DMS153 (cell line): ENCODE measurements at regions not wholly inside any gene's neighbourhood (a gene's known extent, or its start where the extent isn't known, plus 50 kb on each side); places are given as distances from the start of the nearest gene placed in this dataset.
"Not testable (repeated sequence)": the region's sequence is repeated elsewhere in the genome, so short reads cannot be mapped to it uniquely, and the experiment has no call there.

ENCODE experiments used
- DNase-seq: peaks from one replicate; lab custom pipeline; 2025; lab: John Stamatoyannopoulos, UW

DNA sequence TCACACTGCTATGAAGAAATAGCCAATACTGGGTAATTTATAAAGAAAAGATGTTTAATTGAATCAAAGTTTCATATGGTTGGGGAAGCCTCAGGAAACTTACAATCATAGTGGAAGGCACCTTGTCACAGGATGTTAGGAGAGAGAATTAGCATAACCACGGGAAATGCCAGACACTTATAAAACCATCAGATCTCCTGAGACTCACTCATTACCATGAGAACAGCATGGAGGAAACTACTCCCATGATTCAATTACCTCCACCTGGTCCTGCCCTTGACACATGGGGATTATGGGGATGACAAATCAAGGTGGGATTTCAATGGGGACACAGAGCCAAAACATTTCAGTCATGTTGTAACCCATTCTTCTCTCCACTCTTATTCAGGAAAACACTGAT is 472.9 kb upstream of the FSIP2 start:
- DNase-seq: no peak

DNA sequence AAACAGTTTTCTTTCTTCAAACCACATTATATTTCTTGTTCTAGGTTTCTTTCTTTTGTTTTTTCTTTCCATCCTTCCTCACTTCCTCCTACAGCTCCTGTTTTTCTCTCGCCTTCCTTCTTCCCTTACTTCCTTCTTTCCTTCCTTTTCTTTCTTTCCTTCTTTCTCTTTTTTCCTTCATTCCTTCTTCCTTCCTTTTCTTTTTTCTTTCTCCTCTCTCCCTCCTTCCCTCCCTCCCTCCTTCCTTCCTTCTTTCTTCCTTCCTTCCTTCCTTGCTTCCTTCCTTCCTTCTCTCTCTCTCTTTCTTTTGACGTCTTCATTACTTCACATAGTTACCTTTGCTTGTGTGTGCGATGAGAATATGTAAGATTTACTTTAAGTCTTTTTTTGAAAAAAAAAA is 470.0 kb upstream of the FSIP2 start:
- DNase-seq: no peak

DNA sequence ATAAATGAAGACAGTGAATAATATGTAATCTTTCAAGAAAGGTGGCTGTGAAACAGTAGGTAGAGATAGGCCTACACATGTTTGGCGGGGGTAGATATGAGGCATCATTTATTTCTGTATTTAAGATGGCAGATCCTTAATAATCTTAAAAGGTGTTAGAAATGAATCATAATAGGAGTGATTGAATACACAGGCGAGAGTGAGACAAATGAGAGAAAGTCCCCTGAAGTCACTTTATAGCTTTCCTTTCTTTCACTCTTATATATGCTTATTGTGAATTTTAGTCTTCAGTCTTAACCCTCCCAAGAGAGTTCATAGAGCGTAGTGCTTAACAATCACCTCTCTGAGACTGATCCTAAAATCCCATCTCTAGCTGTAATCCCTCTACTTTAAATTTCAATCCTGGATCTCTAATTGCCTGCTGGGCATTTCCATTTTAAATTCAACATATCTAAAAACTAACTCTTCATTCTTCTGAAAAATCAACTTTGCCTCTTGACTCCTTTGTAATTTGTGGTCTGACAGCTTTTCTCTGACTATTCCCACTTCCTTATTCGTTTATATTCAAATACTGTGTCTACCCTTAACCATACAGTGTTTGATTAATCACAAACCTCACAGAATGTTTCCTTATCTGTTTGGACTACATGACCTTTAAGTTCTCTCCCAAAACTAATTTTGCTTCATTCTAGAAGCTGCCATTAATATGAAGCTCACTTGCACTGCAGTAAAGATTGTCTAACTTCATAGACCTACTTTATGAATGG is 463.7 kb upstream of the FSIP2 start:
- no peak for DNase-seq

- DNase-seq: not testable (repeated sequence)
Measured at GRCh38 chr2:185275979-185276378, 462.6 kb upstream of the FSIP2 start.

- no peak for DNase-seq
Measured at GRCh38 chr2:185278761-185279160, 459.8 kb upstream of the FSIP2 start.

- no peak for DNase-seq
Measured at GRCh38 chr2:185279999-185280398, 458.6 kb upstream of the FSIP2 start.

DNA sequence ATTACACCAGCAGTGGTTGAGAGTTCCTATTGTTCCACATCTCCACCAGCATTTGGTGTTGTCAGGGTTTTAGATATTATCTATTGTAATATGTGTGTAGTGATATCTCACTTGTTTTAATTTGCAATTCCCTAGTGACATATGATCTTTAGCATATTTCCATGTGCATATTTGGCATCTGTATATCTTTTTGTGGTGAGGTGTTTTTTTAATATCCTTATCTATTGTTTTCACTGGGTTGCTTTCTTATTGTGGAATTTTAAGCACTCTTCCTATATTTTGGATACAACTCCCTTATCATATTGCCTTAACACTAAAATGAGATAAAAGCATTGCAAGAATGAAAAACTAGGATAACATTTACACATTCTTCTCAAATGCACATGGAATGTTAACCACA is 453.9 kb upstream of the FSIP2 start:
- DNase-seq: no peak

- DNase-seq: peak; percentile 81
Measured at GRCh38 chr2:185290012-185290411, 448.6 kb upstream of the FSIP2 start.

DNA sequence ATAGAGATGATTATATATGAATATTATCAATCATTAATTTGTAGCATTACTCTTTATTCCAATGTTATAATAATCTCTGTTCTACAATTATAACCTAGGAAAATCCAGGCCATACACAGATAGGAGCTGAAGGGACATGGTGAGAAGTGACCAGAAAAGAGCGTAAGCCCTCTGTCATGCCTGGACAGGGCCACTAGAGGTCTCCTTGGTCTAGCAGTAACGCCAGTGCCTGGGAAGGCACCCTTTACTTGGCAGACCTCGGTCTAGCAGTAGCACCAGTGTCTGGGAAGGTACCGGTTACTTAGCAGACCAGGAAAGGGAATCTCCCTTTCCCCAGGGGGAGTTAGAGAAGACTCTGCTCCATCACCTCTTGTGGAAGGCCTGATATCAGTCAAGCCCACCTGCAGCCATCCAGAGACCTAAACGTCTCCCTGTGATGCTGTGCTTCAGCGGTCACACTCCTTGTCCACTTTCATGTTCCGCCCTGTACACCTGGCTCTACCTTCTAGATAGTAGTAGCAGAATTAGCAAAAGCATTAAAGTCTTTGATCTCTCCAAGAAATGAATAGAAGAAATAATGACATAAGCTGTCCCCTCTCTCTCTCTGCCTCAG is 447.5 kb upstream of the FSIP2 start:
- no peak for DNase-seq

- no peak for DNase-seq
Measured at GRCh38 chr2:185299867-185300266, 438.7 kb upstream of the FSIP2 start.

- no peak for DNase-seq
Measured at GRCh38 chr2:185306119-185306518, 432.5 kb upstream of the FSIP2 start.

DNA sequence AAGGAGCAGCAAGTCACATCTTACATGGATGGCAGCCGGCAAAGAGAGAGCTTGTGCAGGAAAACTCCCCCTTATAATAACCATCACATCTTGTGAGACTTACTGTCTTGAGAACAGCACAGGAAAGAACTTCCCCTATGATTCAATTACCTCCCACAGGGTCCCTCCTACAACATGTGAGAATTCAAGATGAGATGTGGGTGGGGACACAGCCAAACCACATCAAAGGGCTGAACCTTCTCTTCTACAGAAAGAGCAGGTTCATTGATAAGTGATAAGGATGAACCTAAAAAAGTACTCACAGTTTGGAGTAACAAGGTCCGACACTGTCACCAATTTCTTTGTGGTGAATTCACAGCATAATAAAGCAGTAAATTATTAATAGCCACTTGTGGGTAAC is 422.2 kb upstream of the FSIP2 start:
- no peak for DNase-seq

DNA sequence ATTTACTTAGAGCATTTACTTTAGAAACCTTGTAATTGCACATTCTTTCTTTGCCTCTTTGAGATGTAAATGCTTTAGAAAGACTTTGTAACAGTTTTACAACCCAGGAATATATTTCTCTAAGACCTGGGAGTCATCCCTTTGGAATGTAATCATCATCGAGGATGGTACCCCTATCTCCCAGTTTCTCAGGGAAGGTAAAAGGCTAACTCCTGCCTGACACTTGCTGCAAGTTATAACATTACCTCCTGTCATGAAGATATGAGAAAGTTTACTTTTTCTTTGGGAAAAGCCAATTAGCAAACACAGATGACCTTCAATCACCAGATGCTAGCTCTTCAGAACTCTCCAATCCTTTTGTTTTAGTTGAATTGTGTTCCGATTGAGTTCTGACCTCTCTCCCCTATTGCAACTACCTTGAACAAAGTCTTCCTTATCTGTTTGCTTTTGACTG is 420.3 kb upstream of the FSIP2 start:
- no peak for DNase-seq

DNA sequence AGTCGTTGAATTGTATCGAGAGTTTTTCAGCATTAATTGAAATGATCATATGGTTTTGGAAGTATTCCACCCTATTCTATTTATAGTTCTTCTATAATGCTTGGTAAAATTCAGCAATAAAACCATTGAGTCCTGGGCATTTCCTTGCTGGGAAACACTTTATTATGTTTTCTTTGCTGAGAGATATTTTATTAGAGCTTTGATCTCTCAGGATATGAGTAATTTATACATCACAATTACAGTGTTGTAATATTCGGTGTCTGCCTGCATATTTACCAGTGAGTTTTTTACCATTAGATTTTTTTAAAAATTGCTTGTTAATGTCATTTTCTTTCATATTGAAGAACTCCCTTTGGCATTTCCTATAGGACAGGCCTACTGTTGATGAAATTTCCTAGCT is 402.7 kb upstream of the FSIP2 start:
- no peak for DNase-seq

DNA sequence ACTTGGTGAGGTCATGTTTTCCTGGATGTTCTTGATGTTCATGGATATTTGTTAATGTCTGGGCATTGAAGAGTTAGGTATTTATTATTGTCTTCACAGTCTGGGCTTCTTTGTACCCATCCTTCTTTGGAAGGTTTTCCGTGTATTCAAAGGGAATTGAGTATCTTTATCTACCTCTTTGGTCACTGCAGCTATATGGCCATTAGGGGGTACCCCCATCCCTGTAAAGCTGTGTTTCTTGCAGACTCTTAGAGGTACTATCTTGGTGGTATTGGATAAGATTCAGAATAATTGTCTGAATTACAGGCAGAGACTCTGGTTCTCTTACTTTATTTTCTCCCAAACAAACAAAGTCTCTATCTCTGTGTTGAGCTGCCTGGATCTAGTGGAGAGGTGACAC is 401.6 kb upstream of the FSIP2 start:
- DNase-seq: no peak

GRCh38 chr2:185338104-185338503 is 400.5 kb upstream of the FSIP2 start:
- no peak for DNase-seq

GRCh38 chr2:185347445-185347844 is 391.2 kb upstream of the FSIP2 start:
- DNase-seq: no peak

GRCh38 chr2:185360776-185361175 is 377.8 kb upstream of the FSIP2 start:
- no peak for DNase-seq

- DNase-seq: no peak
Measured at GRCh38 chr2:185372188-185372587, 366.4 kb upstream of the FSIP2 start.

DNA sequence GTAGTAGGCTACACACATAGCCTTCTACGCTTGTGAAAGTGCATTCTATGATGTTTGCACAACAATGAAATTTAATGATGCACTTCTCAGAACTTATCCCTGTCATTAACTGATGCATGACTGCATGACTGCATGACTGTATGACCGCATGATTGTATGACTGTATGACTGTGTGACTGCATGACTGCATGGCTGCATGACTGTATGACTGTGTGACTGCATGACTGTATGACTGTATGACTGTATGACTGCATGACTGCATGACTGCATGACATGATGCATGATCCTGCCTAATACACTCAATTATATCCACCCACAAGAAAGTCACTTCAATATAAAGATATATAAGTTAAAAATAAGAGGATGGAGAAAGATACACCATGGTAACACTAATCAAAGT is 365.4 kb upstream of the FSIP2 start:
- DNase-seq: no peak

DNA sequence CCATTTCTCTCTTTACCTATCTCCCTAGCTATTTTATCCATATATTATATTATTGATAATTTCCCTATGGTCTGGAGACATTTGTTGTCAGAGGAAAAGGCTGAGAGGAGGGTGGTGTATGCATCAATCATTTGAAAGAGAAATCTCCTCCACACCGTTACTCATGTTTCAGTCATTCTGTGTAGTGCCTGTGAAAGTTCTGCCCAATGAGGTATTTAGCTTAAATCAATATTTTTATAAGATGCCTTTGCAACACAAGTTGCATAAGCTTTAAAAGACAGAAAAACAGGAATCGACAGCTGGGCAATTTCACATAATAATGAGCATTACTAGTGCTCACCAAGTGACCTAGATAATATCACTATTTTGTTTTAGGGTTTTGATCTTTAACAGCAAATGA is 363.7 kb upstream of the FSIP2 start:
- no peak for DNase-seq

GRCh38 chr2:185375731-185376130 is 362.9 kb upstream of the FSIP2 start:
- no peak for DNase-seq

DNA sequence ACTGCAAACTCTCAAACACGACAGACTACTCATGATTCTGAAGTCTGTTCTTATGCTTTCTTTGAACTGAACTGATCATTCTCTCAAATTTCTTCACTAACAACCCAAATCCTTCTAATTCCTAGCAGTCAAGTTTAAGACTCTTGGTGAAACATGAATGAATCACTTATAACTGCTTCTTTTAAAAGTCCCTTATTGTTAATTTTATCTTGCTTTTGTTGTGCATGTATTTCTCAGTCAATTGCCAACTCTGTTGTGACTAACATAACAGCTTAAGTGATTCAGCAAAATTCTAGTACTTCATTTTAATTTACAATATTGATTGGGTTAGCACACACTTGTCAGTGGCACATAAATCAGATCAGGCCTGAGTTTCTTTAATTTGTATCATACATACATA is 357.0 kb upstream of the FSIP2 start:
- no peak for DNase-seq
